ENCODE measurements at regions not wholly inside any gene's neighbourhood (a gene's known extent, or its start where the extent isn't known, plus 50 kb on each side); places are given as distances from the start of the nearest gene placed in this dataset.

DNA sequence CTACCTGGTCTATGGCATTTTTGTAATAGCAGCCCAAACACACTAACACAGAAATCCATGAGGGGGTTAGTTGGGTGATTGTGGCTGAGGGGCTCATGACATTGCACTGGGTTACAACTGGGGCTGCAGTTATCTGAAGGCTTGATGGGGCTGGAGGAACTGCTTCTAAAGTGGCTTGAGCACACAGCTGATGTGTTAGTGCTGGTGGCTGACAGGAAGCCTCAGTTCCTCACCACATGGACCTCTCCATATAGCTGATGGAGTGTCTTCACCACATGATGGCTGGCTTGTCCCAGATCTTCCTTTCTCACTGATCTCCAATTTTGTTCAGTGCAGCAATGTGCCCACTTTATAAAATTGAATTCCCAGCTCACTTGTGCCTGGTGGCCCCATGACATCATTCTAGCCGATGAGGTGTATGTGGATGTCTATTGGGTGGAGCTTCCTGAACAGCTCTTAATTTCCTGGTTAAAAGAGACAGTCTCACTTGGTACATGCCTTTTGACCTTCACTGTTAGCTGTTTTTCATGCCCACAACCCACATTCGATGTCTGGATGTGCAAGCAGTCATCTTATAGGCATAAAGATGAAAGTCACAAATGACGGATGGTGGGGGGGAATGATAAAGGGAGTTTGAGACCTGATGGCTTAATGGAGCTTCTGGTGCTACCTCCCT lies 166.9 kb upstream of the BMPER start:
- TF ChIP-seq, protein P1, sequence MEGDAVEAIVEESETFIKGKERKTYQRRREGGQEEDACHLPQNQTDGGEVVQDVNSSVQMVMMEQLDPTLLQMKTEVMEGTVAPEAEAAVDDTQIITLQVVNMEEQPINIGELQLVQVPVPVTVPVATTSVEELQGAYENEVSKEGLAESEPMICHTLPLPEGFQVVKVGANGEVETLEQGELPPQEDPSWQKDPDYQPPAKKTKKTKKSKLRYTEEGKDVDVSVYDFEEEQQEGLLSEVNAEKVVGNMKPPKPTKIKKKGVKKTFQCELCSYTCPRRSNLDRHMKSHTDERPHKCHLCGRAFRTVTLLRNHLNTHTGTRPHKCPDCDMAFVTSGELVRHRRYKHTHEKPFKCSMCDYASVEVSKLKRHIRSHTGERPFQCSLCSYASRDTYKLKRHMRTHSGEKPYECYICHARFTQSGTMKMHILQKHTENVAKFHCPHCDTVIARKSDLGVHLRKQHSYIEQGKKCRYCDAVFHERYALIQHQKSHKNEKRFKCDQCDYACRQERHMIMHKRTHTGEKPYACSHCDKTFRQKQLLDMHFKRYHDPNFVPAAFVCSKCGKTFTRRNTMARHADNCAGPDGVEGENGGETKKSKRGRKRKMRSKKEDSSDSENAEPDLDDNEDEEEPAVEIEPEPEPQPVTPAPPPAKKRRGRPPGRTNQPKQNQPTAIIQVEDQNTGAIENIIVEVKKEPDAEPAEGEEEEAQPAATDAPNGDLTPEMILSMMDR (IDR thresholded peaks at IDR 0.05; ENCODE audit: insufficient read depth, low read depth, low read length) = no peak
- no peak for TF ChIP-seq EZH2 (IDR thresholded peaks at IDR 0.05; ENCODE audit: insufficient read depth, low read length)
- Histone ChIP-seq H4K20me1 (ENCODE audit: insufficient read depth, low read length) (no peaks in the 10 kb centered on the region), H3K9ac (ENCODE audit: low read length) (no peak overlapping the region), H3K27ac (ENCODE audit: low read depth, low read length) (no peak overlapping the region), H3K9me3 (ENCODE audit: insufficient read depth, low read depth, low read length) (no peaks in the 10 kb centered on the region), H3K79me2 (ENCODE audit: insufficient read depth, low read length) (no peaks in the 10 kb centered on the region), H3K4me1 (ENCODE audit: insufficient read depth, low read length) (peaks cover 8% of the 10 kb centered on the region), H3K36me3 (ENCODE audit: insufficient read depth, low read length) (no peaks in the 10 kb centered on the region), H3K4me2 (ENCODE audit: low read length) (no peak overlapping the region), H3K27me3 (ENCODE audit: insufficient read depth, low read length) (no peaks in the 10 kb centered on the region), H3K4me3 (ENCODE audit: insufficient read depth, low read depth, low read length) (no peak overlapping the region), H2AFZ (ENCODE audit: low read depth, low read length) (no peak overlapping the region)
- DNase-seq (ENCODE audit: low read depth) = no peak
- Mint-ChIP-seq H3K27ac (ENCODE audit: unreplicated experiment) (no peak overlapping the region), H3K4me1 (ENCODE audit: low read depth, unreplicated experiment) (no peaks in the 10 kb centered on the region), H3K36me3 (ENCODE audit: low read depth, unreplicated experiment) (no peaks in the 10 kb centered on the region), H3K9me3 (ENCODE audit: unreplicated experiment) (peaks cover 2% of the 10 kb centered on the region), H3K4me3 (ENCODE audit: unreplicated experiment) (no peak overlapping the region), H3K27me3 (ENCODE audit: low read depth, unreplicated experiment) (peaks cover 4% of the 10 kb centered on the region)
- no peak for FAIRE-seq

DNA sequence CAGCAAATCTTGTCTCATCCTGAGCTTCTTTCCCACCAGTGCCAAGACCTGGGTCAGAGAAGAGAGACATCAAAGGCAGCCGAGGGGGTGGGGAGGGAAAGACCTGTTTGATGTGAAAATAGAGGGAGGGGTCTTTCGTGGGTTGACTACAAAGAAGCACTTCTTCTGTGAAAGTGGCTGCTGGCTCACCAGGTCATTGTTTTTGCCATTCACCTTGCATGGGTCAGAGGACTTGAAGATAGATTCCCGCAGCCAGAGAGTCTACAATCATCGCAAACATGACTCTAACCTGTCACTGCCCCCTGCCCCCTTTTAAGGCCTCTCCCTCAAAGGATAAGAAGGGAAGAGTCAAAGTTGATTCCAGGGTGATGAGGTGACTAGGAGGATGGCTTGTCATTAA lies 166.1 kb upstream of the BMPER start:
- DNase-seq (ENCODE audit: low read depth) = no peak
- FAIRE-seq = no peak
- no peaks in the 10 kb centered on the region for H4K20me1 ChIP-seq (ENCODE audit: insufficient read depth, low read length)
- no peaks in the 10 kb centered on the region for H3K27me3 ChIP-seq (ENCODE audit: insufficient read depth, low read length)
- Mint-ChIP-seq H3K9me3 (ENCODE audit: unreplicated experiment) (peaks cover 2% of the 10 kb centered on the region), H3K27me3 (ENCODE audit: low read depth, unreplicated experiment) (peaks cover 4% of the 10 kb centered on the region), H3K27ac (ENCODE audit: unreplicated experiment) (no peak overlapping the region), H3K4me3 (ENCODE audit: unreplicated experiment) (no peak overlapping the region), H3K4me1 (ENCODE audit: low read depth, unreplicated experiment) (peaks cover 5% of the 10 kb centered on the region), H3K36me3 (ENCODE audit: low read depth, unreplicated experiment) (no peaks in the 10 kb centered on the region)
- no peak overlapping the region for H3K9ac ChIP-seq (ENCODE audit: low read length)
- no peak overlapping the region for H3K4me3 ChIP-seq (ENCODE audit: insufficient read depth, low read depth, low read length)
- H3K27ac ChIP-seq (ENCODE audit: low read depth, low read length) = no peak overlapping the region
- H3K79me2 ChIP-seq (ENCODE audit: insufficient read depth, low read length) = no peaks in the 10 kb centered on the region
- no peak overlapping the region for H3K4me2 ChIP-seq (ENCODE audit: low read length)
- H3K9me3 ChIP-seq (ENCODE audit: insufficient read depth, low read depth, low read length) = peaks cover 4% of the 10 kb centered on the region
- peaks cover 11% of the 10 kb centered on the region for H3K4me1 ChIP-seq (ENCODE audit: insufficient read depth, low read length)
- no peak overlapping the region for H2AFZ ChIP-seq (ENCODE audit: low read depth, low read length)
- H3K36me3 ChIP-seq (ENCODE audit: insufficient read depth, low read length) = no peaks in the 10 kb centered on the region
- TF ChIP-seq, protein P1 (IDR thresholded peaks at IDR 0.05; ENCODE audit: insufficient read depth, low read depth, low read length) = no peak
- TF ChIP-seq EZH2 (IDR thresholded peaks at IDR 0.05; ENCODE audit: insufficient read depth, low read length) = no peak

DNA sequence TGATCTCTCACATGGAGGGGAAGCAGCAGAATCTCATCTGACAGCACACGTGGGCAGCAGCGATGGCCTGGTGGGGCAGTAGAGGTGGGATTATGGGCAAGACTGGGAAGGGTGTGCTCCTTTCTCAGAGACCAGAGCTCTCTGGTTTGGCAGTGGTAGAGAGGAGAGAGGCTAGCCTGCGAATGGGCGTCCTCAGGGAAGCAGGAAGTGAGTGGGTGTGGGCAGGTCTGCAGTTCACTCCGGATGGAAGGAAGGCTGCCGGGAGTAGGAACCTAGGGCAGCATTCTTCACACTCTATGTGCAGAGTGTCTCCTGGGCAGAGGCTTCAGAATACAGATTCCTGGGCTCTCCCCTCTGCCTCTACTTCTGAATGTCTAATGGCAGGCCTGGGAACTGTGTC lies 162.8 kb upstream of the BMPER start:
- no peaks in the 10 kb centered on the region for H3K27me3 ChIP-seq (ENCODE audit: insufficient read depth, low read length)
- no peak overlapping the region for H3K9ac ChIP-seq (ENCODE audit: low read length)
- Mint-ChIP-seq H3K36me3 (ENCODE audit: low read depth, unreplicated experiment) (no peaks in the 10 kb centered on the region), H3K9me3 (ENCODE audit: unreplicated experiment) (peaks cover 2% of the 10 kb centered on the region), H3K27ac (ENCODE audit: unreplicated experiment) (no peak overlapping the region), H3K4me3 (ENCODE audit: unreplicated experiment) (no peak overlapping the region), H3K4me1 (ENCODE audit: low read depth, unreplicated experiment) (peaks cover 7% of the 10 kb centered on the region), H3K27me3 (ENCODE audit: low read depth, unreplicated experiment) (no peaks in the 10 kb centered on the region)
- no peak overlapping the region for H3K4me2 ChIP-seq (ENCODE audit: low read length)
- TF ChIP-seq, protein P1 (IDR thresholded peaks at IDR 0.05; ENCODE audit: insufficient read depth, low read depth, low read length) = no peak
- no peak for TF ChIP-seq EZH2 (IDR thresholded peaks at IDR 0.05; ENCODE audit: insufficient read depth, low read length)
- DNase-seq (ENCODE audit: low read depth) (no peak), FAIRE-seq (no peak)
- H3K27ac ChIP-seq (ENCODE audit: low read depth, low read length) = no peak overlapping the region
- H3K4me3 ChIP-seq (ENCODE audit: insufficient read depth, low read depth, low read length) = no peak overlapping the region
- H3K79me2 ChIP-seq (ENCODE audit: insufficient read depth, low read length) = no peaks in the 10 kb centered on the region
- H3K4me1 ChIP-seq (ENCODE audit: insufficient read depth, low read length) = peaks cover 15% of the 10 kb centered on the region
- H4K20me1 ChIP-seq (ENCODE audit: insufficient read depth, low read length) = no peaks in the 10 kb centered on the region
- H2AFZ ChIP-seq (ENCODE audit: low read depth, low read length) = no peak overlapping the region
- no peaks in the 10 kb centered on the region for H3K36me3 ChIP-seq (ENCODE audit: insufficient read depth, low read length)
- peaks cover 4% of the 10 kb centered on the region for H3K9me3 ChIP-seq (ENCODE audit: insufficient read depth, low read depth, low read length)
